Smooth muscle cell (in vitro differentiated cells): ENCODE measurements at regions not wholly inside any gene's neighbourhood (a gene's known extent, or its start where the extent isn't known, plus 50 kb on each side); places are given as distances from the start of the nearest gene placed in this dataset.

Experiments
- DNase-seq: peaks from one replicate; lab custom pipeline; 2025; ENCODE audit not compliant: unreplicated experiment; lab: John Stamatoyannopoulos, UW
- H2AFZ ChIP-seq: fragments of 200-600 bp; sonication (generic); 2 replicates; pipeline ENCODE4 v1.6.0; 2016; ENCODE audit warnings: antibody characterized with exemption, low read depth, mild to moderate bottlenecking
- H3F3A ChIP-seq: fragments of 200-600 bp; sonication (generic); 2 replicates; pipeline ENCODE4 v1.6.0; 2017; ENCODE audit warnings: antibody characterized with exemption, low read depth
- H3K27ac ChIP-seq: fragments of 200-600 bp; sonication (generic); 2 replicates; pipeline ENCODE4 v1.5.1; 2016; ENCODE audit warnings: low read depth, mild to moderate bottlenecking
- H3K27me3 ChIP-seq: fragments of 200-600 bp; sonication (generic); 2 replicates; pipeline ENCODE4 v1.6.1; 2016; ENCODE audit warnings: low read depth, mild to moderate bottlenecking
- H3K36me3 ChIP-seq: fragments of 200-600 bp; sonication (generic); 2 replicates; pipeline ENCODE4 v1.5.1; 2016; ENCODE audit warnings: low read depth
- H3K4me1 ChIP-seq: fragments of 200-600 bp; sonication (generic); 2 replicates; pipeline ENCODE4 v1.5.1; 2016; ENCODE audit warnings: low read depth
- H3K4me2 ChIP-seq: fragments of 200-600 bp; sonication (generic); 2 replicates; pipeline ENCODE4 v1.6.0; 2016; ENCODE audit warnings: mild to moderate bottlenecking
- H3K4me3 ChIP-seq: fragments of 200-600 bp; sonication (generic); 2 replicates; pipeline ENCODE4 v1.5.1; 2016; ENCODE audit warnings: mild to moderate bottlenecking
- H3K79me2 ChIP-seq: fragments of 200-600 bp; sonication (generic); 2 replicates; pipeline ENCODE4 v1.6.0; 2016; ENCODE audit warnings: low read depth, mild to moderate bottlenecking
- H3K9ac ChIP-seq: fragments of 200-600 bp; sonication (generic); 2 replicates; pipeline ENCODE4 v1.6.0; 2016; ENCODE audit warnings: low read depth
- H3K9me3 ChIP-seq: fragments of 200-600 bp; sonication (generic); replicated peaks from 2 replicates; pipeline ENCODE4 v1.5.1; 2016; ENCODE audit warnings: low read depth
- H4K20me1 ChIP-seq: fragments of 200-600 bp; sonication (generic); 2 replicates; pipeline ENCODE4 v1.6.0; 2016; ENCODE audit warnings: low read depth
- CTCF ChIP-seq: fragments of 200-600 bp; sonication (generic); IDR thresholded peaks from 2 replicates; pipeline ENCODE4 v1.5.1; 2017; ENCODE audit warnings: borderline replicate concordance, mild to moderate bottlenecking, antibody characterized with exemption; ENCODE audit not compliant: insufficient read depth, poor library complexity, severe bottlenecking
- WGBS: methylation state at CpG from one replicate; pipeline ENCODE4 v1.1.7; 2016; ENCODE audit warnings: low lambda C conversion rate; 5-methylcytosine and 5-hydroxymethylcytosine counted together

- Histone ChIP-seq H3K4me3 (no peak overlapping the region), H3K9ac (no peak overlapping the region), H2AFZ (no peak overlapping the region), H3K36me3 (no peaks in the 10 kb centered on the region), H3K79me2 (no peaks in the 10 kb centered on the region), H4K20me1 (no peaks in the 10 kb centered on the region), H3F3A (no peaks in the 10 kb centered on the region), H3K9me3 (no peaks in the 10 kb centered on the region), H3K4me2 (no peak overlapping the region), H3K27ac (no peak overlapping the region), H3K4me1 (no peaks in the 10 kb centered on the region), H3K27me3 (no peaks in the 10 kb centered on the region)
- no peak for TF ChIP-seq CTCF
- DNase-seq: no peak
- WGBS: 85% methylated on average over 4 of the region's 4 CpGs
Measured at GRCh38 chr18:78458356-78458755, 521.3 kb upstream of the SALL3 start.

GRCh38 chr18:78459668-78460067, 520.0 kb upstream of the SALL3 start:
- Histone ChIP-seq H2AFZ (no peak overlapping the region), H3K9ac (no peak overlapping the region), H4K20me1 (no peaks in the 10 kb centered on the region), H3F3A (no peaks in the 10 kb centered on the region), H3K27me3 (no peaks in the 10 kb centered on the region), H3K9me3 (no peaks in the 10 kb centered on the region), H3K79me2 (no peaks in the 10 kb centered on the region), H3K4me2 (no peak overlapping the region), H3K4me1 (no peaks in the 10 kb centered on the region), H3K36me3 (no peaks in the 10 kb centered on the region), H3K4me3 (no peak overlapping the region), H3K27ac (no peak overlapping the region)
- 81% methylated on average over 3 of the region's 3 CpGs for WGBS
- no peak for TF ChIP-seq CTCF
- no peak for DNase-seq

- Histone ChIP-seq H3K27me3 (no peaks in the 10 kb centered on the region), H3K4me3 (no peak overlapping the region), H3K9ac (no peak overlapping the region), H3K9me3 (no peaks in the 10 kb centered on the region), H3K27ac (no peak overlapping the region), H3K79me2 (no peaks in the 10 kb centered on the region), H2AFZ (no peak overlapping the region), H4K20me1 (no peaks in the 10 kb centered on the region), H3K4me1 (no peaks in the 10 kb centered on the region), H3F3A (no peaks in the 10 kb centered on the region), H3K4me2 (no peak overlapping the region), H3K36me3 (no peaks in the 10 kb centered on the region)
- 67% methylated on average over 3 of the region's 3 CpGs for WGBS
- no peak for TF ChIP-seq CTCF
- DNase-seq: no peak
Measured at GRCh38 chr18:78460558-78460957, 519.1 kb upstream of the SALL3 start.

- DNase-seq: no peak
- no peaks in the 10 kb centered on the region for H4K20me1 ChIP-seq
- H3K4me2 ChIP-seq: no peak overlapping the region
- H3K9me3 ChIP-seq: no peaks in the 10 kb centered on the region
- no peak overlapping the region for H2AFZ ChIP-seq
- H3K36me3 ChIP-seq: no peaks in the 10 kb centered on the region
- H3K9ac ChIP-seq: no peak overlapping the region
- H3K4me1 ChIP-seq: no peaks in the 10 kb centered on the region
- TF ChIP-seq CTCF: no peak
- WGBS: 88% methylated on average over 5 of the region's 5 CpGs
- H3F3A ChIP-seq: no peaks in the 10 kb centered on the region
- H3K27me3 ChIP-seq: no peaks in the 10 kb centered on the region
- no peak overlapping the region for H3K4me3 ChIP-seq
- H3K27ac ChIP-seq: no peak overlapping the region
- H3K79me2 ChIP-seq: no peaks in the 10 kb centered on the region
Measured at GRCh38 chr18:78473563-78473962, 506.1 kb upstream of the SALL3 start.
